ENCODE measurements at regions not wholly inside any gene's neighbourhood (a gene's known extent, or its start where the extent isn't known, plus 50 kb on each side); places are given as distances from the start of the nearest gene placed in this dataset.

DNA sequence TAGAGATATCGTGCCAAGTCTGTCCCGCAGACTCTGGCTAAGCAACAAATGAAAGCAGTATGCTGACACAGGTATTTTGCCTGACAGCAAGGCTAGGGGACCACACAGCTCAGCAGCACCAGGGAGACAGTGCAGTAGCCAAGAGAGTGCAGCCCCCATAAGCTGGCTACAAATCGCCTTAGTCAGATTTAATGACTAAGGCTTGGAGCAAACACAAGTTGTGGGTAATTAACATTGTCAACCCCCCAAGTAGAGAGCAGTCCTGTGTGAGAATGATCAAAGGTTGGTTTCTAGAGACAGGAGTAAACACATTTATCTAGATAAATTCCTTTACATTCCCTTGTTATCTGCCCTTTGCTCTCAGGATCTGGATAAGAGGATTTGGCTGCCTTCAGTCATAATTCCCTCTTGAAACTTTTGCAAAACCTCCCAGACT, 1434.5 kb upstream of the CDH6 start (continued):
- TF ChIP-seq, protein P1, sequence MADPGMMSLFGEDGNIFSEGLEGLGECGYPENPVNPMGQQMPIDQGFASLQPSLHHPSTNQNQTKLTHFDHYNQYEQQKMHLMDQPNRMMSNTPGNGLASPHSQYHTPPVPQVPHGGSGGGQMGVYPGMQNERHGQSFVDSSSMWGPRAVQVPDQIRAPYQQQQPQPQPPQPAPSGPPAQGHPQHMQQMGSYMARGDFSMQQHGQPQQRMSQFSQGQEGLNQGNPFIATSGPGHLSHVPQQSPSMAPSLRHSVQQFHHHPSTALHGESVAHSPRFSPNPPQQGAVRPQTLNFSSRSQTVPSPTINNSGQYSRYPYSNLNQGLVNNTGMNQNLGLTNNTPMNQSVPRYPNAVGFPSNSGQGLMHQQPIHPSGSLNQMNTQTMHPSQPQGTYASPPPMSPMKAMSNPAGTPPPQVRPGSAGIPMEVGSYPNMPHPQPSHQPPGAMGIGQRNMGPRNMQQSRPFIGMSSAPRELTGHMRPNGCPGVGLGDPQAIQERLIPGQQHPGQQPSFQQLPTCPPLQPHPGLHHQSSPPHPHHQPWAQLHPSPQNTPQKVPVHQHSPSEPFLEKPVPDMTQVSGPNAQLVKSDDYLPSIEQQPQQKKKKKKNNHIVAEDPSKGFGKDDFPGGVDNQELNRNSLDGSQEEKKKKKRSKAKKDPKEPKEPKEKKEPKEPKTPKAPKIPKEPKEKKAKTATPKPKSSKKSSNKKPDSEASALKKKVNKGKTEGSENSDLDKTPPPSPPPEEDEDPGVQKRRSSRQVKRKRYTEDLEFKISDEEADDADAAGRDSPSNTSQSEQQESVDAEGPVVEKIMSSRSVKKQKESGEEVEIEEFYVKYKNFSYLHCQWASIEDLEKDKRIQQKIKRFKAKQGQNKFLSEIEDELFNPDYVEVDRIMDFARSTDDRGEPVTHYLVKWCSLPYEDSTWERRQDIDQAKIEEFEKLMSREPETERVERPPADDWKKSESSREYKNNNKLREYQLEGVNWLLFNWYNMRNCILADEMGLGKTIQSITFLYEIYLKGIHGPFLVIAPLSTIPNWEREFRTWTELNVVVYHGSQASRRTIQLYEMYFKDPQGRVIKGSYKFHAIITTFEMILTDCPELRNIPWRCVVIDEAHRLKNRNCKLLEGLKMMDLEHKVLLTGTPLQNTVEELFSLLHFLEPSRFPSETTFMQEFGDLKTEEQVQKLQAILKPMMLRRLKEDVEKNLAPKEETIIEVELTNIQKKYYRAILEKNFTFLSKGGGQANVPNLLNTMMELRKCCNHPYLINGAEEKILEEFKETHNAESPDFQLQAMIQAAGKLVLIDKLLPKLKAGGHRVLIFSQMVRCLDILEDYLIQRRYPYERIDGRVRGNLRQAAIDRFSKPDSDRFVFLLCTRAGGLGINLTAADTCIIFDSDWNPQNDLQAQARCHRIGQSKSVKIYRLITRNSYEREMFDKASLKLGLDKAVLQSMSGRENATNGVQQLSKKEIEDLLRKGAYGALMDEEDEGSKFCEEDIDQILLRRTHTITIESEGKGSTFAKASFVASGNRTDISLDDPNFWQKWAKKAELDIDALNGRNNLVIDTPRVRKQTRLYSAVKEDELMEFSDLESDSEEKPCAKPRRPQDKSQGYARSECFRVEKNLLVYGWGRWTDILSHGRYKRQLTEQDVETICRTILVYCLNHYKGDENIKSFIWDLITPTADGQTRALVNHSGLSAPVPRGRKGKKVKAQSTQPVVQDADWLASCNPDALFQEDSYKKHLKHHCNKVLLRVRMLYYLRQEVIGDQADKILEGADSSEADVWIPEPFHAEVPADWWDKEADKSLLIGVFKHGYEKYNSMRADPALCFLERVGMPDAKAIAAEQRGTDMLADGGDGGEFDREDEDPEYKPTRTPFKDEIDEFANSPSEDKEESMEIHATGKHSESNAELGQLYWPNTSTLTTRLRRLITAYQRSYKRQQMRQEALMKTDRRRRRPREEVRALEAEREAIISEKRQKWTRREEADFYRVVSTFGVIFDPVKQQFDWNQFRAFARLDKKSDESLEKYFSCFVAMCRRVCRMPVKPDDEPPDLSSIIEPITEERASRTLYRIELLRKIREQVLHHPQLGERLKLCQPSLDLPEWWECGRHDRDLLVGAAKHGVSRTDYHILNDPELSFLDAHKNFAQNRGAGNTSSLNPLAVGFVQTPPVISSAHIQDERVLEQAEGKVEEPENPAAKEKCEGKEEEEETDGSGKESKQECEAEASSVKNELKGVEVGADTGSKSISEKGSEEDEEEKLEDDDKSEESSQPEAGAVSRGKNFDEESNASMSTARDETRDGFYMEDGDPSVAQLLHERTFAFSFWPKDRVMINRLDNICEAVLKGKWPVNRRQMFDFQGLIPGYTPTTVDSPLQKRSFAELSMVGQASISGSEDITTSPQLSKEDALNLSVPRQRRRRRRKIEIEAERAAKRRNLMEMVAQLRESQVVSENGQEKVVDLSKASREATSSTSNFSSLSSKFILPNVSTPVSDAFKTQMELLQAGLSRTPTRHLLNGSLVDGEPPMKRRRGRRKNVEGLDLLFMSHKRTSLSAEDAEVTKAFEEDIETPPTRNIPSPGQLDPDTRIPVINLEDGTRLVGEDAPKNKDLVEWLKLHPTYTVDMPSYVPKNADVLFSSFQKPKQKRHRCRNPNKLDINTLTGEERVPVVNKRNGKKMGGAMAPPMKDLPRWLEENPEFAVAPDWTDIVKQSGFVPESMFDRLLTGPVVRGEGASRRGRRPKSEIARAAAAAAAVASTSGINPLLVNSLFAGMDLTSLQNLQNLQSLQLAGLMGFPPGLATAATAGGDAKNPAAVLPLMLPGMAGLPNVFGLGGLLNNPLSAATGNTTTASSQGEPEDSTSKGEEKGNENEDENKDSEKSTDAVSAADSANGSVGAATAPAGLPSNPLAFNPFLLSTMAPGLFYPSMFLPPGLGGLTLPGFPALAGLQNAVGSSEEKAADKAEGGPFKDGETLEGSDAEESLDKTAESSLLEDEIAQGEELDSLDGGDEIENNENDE (IDR thresholded peaks at IDR 0.05; ENCODE audit: insufficient replicate concordance, low read length), result no peak
- peak; percentile 81; the same call in 1 of the 2 replicates for TF ChIP-seq MAFK (IDR thresholded peaks at IDR 0.05; ENCODE audit: low read depth, low read length)
- peak; percentile 69 for TF ChIP-seq TEAD4 (IDR thresholded peaks at IDR 0.05; ENCODE audit: low read depth, low read length)
- TF ChIP-seq KDM5A (IDR thresholded peaks at IDR 0.05; ENCODE audit: low read length), result no peak
- no peak for TF ChIP-seq HDAC2 (IDR thresholded peaks at IDR 0.05; ENCODE audit: borderline replicate concordance in 1 of 2, low read depth in 2 of 2, low read length in 2 of 2)

Measured in H1 (cell line).